HG02623 (cell line): ENCODE measurements at regions not wholly inside any gene's neighbourhood (a gene's known extent, or its start where the extent isn't known, plus 50 kb on each side); places are given as distances from the start of the nearest gene placed in this dataset.
"Not testable (repeated sequence)": the region's sequence is repeated elsewhere in the genome, so short reads cannot be mapped to it uniquely, and the experiment has no call there.

ENCODE experiments used
- ATAC-seq: cut with Tn5 transposase; IDR thresholded peaks from one replicate; pipeline ENCODE4 v1.9.1; 2021; ENCODE audit warnings: moderate library complexity; ENCODE audit not compliant: unreplicated experiment

GRCh38 chr3:166688665-166689064 is 691.4 kb downstream of the ZBBX start:
- ATAC-seq: no peak

GRCh38 chr3:166685246-166685645 is 694.9 kb downstream of the ZBBX start:
- no peak for ATAC-seq

- not testable (repeated sequence) for ATAC-seq
These were observed 696.0 kb downstream of the ZBBX start for GRCh38 chr3:166684077-166684476.

GRCh38 chr3:166669781-166670180 is 710.3 kb downstream of the ZBBX start:
- ATAC-seq: no peak

- no peak for ATAC-seq
These were observed 716.9 kb downstream of the ZBBX start for GRCh38 chr3:166663194-166663593.

- ATAC-seq: no peak
These were observed 718.5 kb downstream of the ZBBX start for GRCh38 chr3:166661621-166662020.

GRCh38 chr3:166660962-166661361 is 719.1 kb downstream of the ZBBX start:
- no peak for ATAC-seq

GRCh38 chr3:166637984-166638530 is 742.0 kb downstream of the ZBBX start:
- ATAC-seq: no peak

GRCh38 chr3:166634091-166634746 is 745.9 kb downstream of the ZBBX start:
- no peak for ATAC-seq

- ATAC-seq: no peak
These were observed 749.9 kb downstream of the ZBBX start for GRCh38 chr3:166630190-166630589.

- ATAC-seq: no peak
These were observed 766.7 kb downstream of the ZBBX start for GRCh38 chr3:166613365-166613764.

- not testable (repeated sequence) for ATAC-seq
These were observed 767.3 kb downstream of the ZBBX start for GRCh38 chr3:166612761-166613160.

GRCh38 chr3:166607933-166608521 is 770.8 kb upstream of the BCHE start:
- ATAC-seq: no peak

GRCh38 chr3:166606988-166607387 is 769.8 kb upstream of the BCHE start:
- no peak for ATAC-seq

- ATAC-seq: no peak
These were observed 756.6 kb upstream of the BCHE start for GRCh38 chr3:166593776-166594175.

GRCh38 chr3:166582236-166582635 is 745.0 kb upstream of the BCHE start:
- no peak for ATAC-seq

- ATAC-seq: no peak
These were observed 743.3 kb upstream of the BCHE start for GRCh38 chr3:166580561-166580960.

GRCh38 chr3:166575161-166575560 is 737.9 kb upstream of the BCHE start:
- ATAC-seq: no peak

GRCh38 chr3:166571686-166572085 is 734.5 kb upstream of the BCHE start:
- ATAC-seq: not testable (repeated sequence)

GRCh38 chr3:166570102-166570501 is 732.9 kb upstream of the BCHE start:
- no peak for ATAC-seq

- no peak for ATAC-seq
These were observed 732.4 kb upstream of the BCHE start for GRCh38 chr3:166569589-166569988.

- no peak for ATAC-seq
These were observed 723.0 kb upstream of the BCHE start for GRCh38 chr3:166560253-166560652.

GRCh38 chr3:166556955-166557354 is 719.7 kb upstream of the BCHE start:
- no peak for ATAC-seq
